Esophagus squamous epithelium (tissue), 5 donors: ENCODE measurements at regions not wholly inside any gene's neighbourhood (a gene's known extent, or its start where the extent isn't known, plus 50 kb on each side); places are given as distances from the start of the nearest gene placed in this dataset.

Experiments
- DNase-seq: peaks from one replicate; lab custom pipeline; 2025; lab: John Stamatoyannopoulos, UW
- H3K27ac ChIP-seq, 4 donors: fragments of 200-600 bp; sonication (generic); one replicate each; pipeline ENCODE4 v1.5.1; 2016 to 2019; ENCODE audit warnings: mild to moderate bottlenecking in 1 of 4
- H3K27me3 ChIP-seq, 4 donors: fragments of 200-600 bp; sonication (generic); 1 replicate in 3 of 4; 2 replicates in 1 of 4; pipeline versions ENCODE4 v1.5.1 to v1.6.0; 2017 to 2021; ENCODE audit warnings: antibody characterized with exemption in 1 of 4
- H3K36me3 ChIP-seq, 3 donors: fragments of 200-600 bp; sonication (generic); one replicate each; pipeline ENCODE4 v1.5.1; 2016 to 2019
- H3K4me1 ChIP-seq, 3 donors: fragments of 200-600 bp; sonication (generic); one replicate each; pipeline ENCODE4 v1.5.1; 2017 to 2019
- H3K4me3 ChIP-seq, 4 donors: fragments of 200-600 bp; sonication (generic); 1 replicate in 3 of 4; 2 replicates in 1 of 4; pipeline ENCODE4 v1.5.1; 2016 to 2019; ENCODE audit warnings: mild to moderate bottlenecking in 2 of 4, moderate library complexity in 1 of 4
- H3K9me3 ChIP-seq, 3 donors: fragments of 200-600 bp; sonication (generic); one replicate each; pipeline ENCODE4 v1.5.1; 2016 to 2019
- POLR2A ChIP-seq, 4 donors: fragments of 450-650 bp; IDR thresholded peaks; one replicate each; pipeline ENCODE4 v1.6.1; 2017; ENCODE audit warnings: antibody characterized with exemption in 4 of 4, mild to moderate bottlenecking in 4 of 4, moderate library complexity in 3 of 4
- WGBS, 2 donors: methylation state at CpG; one replicate each; pipeline ENCODE4 v1.1.5; 2018; 5-methylcytosine and 5-hydroxymethylcytosine counted together
- intact Hi-C: fragments of 100-400 bp; cut with DNase I; formaldehyde crosslinking; loops from one replicate; pipeline ENCODE4 v1.15.0; 2022
- TF ChIP-seq, protein P1 (sequence below), 6 experiments: fragments of 450-650 bp in 4 of 6; fragments of 200-600 bp in 2 of 6; sonication (generic) in 2 of 6; IDR thresholded peaks; one replicate each; pipeline ENCODE4 v1.5.1; 2016 to 2019; ENCODE audit warnings: antibody characterized with exemption in 6 of 6, mild to moderate bottlenecking in 4 of 6, moderate library complexity in 4 of 6
- donor health status: DM: yes; HTN: yes; CAD: no.

GRCh38 chr2:226040344-226040900, 640.9 kb downstream of the NYAP2 start:
- no peak overlapping the region for H3K27ac ChIP-seq
- no peak for TF ChIP-seq POLR2A (IDR thresholded peaks at IDR 0.05)
- TF ChIP-seq, protein P1, sequence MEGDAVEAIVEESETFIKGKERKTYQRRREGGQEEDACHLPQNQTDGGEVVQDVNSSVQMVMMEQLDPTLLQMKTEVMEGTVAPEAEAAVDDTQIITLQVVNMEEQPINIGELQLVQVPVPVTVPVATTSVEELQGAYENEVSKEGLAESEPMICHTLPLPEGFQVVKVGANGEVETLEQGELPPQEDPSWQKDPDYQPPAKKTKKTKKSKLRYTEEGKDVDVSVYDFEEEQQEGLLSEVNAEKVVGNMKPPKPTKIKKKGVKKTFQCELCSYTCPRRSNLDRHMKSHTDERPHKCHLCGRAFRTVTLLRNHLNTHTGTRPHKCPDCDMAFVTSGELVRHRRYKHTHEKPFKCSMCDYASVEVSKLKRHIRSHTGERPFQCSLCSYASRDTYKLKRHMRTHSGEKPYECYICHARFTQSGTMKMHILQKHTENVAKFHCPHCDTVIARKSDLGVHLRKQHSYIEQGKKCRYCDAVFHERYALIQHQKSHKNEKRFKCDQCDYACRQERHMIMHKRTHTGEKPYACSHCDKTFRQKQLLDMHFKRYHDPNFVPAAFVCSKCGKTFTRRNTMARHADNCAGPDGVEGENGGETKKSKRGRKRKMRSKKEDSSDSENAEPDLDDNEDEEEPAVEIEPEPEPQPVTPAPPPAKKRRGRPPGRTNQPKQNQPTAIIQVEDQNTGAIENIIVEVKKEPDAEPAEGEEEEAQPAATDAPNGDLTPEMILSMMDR (IDR thresholded peaks at IDR 0.05) = no peak
- DNase-seq = no peak
- H3K4me3 ChIP-seq = no peak overlapping the region
- H3K27me3 ChIP-seq = no peaks in the 10 kb centered on the region
- intact Hi-C loops = no loop called here
- no peaks in the 10 kb centered on the region for H3K9me3 ChIP-seq
- no peaks in the 10 kb centered on the region for H3K4me1 ChIP-seq
- H3K36me3 ChIP-seq = no peaks in the 10 kb centered on the region
- 60 to 62% methylated on average over 2 of the region's 2 CpGs for WGBS, 2 donors

GRCh38 chr2:226037526-226037925, 638.0 kb downstream of the NYAP2 start:
- DNase-seq = no peak
- 81% methylated on average over 2 of the region's 2 CpGs for WGBS, 2 donors
- Histone ChIP-seq H3K27me3 (no peaks in the 10 kb centered on the region), H3K4me3 (no peak overlapping the region), H3K4me1 (no peaks in the 10 kb centered on the region), H3K27ac (no peak overlapping the region), H3K9me3 (no peaks in the 10 kb centered on the region), H3K36me3 (no peaks in the 10 kb centered on the region)
- TF ChIP-seq POLR2A (IDR thresholded peaks at IDR 0.05) = no peak
- TF ChIP-seq, protein P1 (IDR thresholded peaks at IDR 0.05) = no peak
- intact Hi-C loops = no loop called here

DNA sequence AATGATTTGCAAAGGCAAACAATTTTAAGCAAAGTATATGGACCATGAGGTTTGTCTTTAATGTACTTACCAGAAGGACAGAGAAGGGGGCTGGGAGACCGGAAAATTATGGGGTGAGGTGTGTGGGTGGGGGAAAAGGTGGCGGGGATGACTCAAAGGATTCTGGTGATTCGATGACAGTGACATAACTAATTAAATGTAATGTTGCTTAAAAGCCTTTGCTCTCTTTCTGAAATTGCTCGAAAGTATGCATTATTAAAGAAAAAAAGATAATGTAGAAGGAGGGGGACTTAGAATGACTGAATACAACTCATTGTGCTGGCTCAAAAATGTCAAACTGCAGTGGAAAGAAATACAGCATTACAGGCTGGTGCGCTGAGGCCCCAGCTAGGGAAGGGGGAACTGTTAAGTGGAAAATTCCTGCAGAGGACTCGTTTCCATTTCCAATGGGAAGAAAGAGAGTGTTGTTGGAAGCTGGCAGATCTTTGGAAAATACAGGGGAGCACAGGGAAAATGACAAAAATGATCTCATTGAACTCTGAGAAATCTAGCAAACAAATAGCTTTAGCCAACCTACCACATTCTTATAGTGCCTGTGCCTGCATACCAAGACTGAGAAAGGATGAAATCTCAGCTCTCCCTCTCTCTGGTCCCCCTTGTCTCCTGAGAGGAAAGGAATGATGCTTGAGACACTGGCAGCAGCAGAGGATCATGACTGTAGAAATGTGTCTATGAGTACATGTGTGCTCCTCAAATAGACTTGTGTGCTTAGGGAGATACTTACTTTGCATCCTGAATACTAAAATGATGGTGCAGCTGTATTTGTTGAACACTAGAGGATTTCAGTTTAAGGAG, 632.4 kb downstream of the NYAP2 start:
- TF ChIP-seq POLR2A (IDR thresholded peaks at IDR 0.05) = no peak
- TF ChIP-seq, protein P1 (IDR thresholded peaks at IDR 0.05) = no peak
- Histone ChIP-seq H3K27ac (peak overlapping the region in 1 of 4 donors; percentile 37), H3K4me1 (peaks cover 6 to 18% (median 7%) of the 10 kb centered on the region in 3 donors), H3K36me3 (no peaks in the 10 kb centered on the region), H3K27me3 (peaks cover 0 to 6% (median 0%) of the 10 kb centered on the region in 4 donors), H3K9me3 (no peaks in the 10 kb centered on the region), H3K4me3 (peak overlapping the region; percentile 27 to 63 (median 43))
- no peak for DNase-seq
- intact Hi-C loops = no loop called here
- WGBS, 2 donors = 14 to 23% methylated on average over 6 of the region's 6 CpGs

- no peak for DNase-seq
- peaks cover 6 to 18% (median 7%) of the 10 kb centered on the region in 3 donors for H3K4me1 ChIP-seq
- no peak for TF ChIP-seq POLR2A (IDR thresholded peaks at IDR 0.05)
- TF ChIP-seq, protein P1 (IDR thresholded peaks at IDR 0.05) = peak in 1 of 6 experiments; percentile 10
- intact Hi-C loops = no loop called here
- WGBS, 2 donors = 2 to 3% methylated on average over 24 to 33 of the region's 34 CpGs
- H3K27ac ChIP-seq = peak overlapping the region in 1 of 4 donors; percentile 37
- peaks cover 0 to 6% (median 0%) of the 10 kb centered on the region in 4 donors for H3K27me3 ChIP-seq
- H3K36me3 ChIP-seq = no peaks in the 10 kb centered on the region
- peak overlapping the region; percentile 27 to 63 (median 43) for H3K4me3 ChIP-seq
- no peaks in the 10 kb centered on the region for H3K9me3 ChIP-seq
Observed at GRCh38 chr2:226030788-226031646, 631.5 kb downstream of the NYAP2 start.
